ENCODE measurements at regions not wholly inside any gene's neighbourhood (a gene's known extent, or its start where the extent isn't known, plus 50 kb on each side); places are given as distances from the start of the nearest gene placed in this dataset.

- TF ChIP-seq CTCF (IDR thresholded peaks at IDR 0.05), result no peak
- TF ChIP-seq POLR2A (IDR thresholded peaks at IDR 0.05), result no peak
- TF ChIP-seq POLR2AphosphoS5 (IDR thresholded peaks at IDR 0.05; ENCODE audit: insufficient read depth in 1 of 2, low read depth in 1 of 2), result no peak
Observed at GRCh38 chr3:145058483-145058882, 1086.9 kb downstream of the DIPK2A start.
